CD4-positive, alpha-beta memory T cell (primary cell): ENCODE measurements at regions not wholly inside any gene's neighbourhood (a gene's known extent, or its start where the extent isn't known, plus 50 kb on each side); places are given as distances from the start of the nearest gene placed in this dataset.
"Not testable (repeated sequence)": the region's sequence is repeated elsewhere in the genome, so short reads cannot be mapped to it uniquely, and the experiment has no call there.

ENCODE experiments used
- CTCF ChIA-PET: fragments of 350-600 bp; sonication (Branson Sonifier 250); formaldehyde crosslinking; loops from one replicate; lab custom pipeline; 2021; ENCODE audit warnings: inconsistent platforms; ENCODE audit not compliant: partially characterized antibody; lab: Charles Lee
- POLR2A ChIA-PET: fragments of 350-600 bp; sonication (Branson Sonifier 250); formaldehyde crosslinking; loops from one replicate; lab custom pipeline; 2021; ENCODE audit not compliant: partially characterized antibody; lab: Charles Lee
- DNase-seq, 5 donors: peaks; one replicate each; pipeline versions ENCODE4 v3.0.0 to v3.0.0-alpha.2; 2020 to 2022; ENCODE audit warnings: mixed read lengths in 1 of 5
- H3K27ac ChIP-seq: one replicate; pipeline ENCODE4 v1.7.0; 2013; ENCODE audit warnings: low read depth, low read length
- H3K27me3 ChIP-seq: 2 replicates; pipeline ENCODE4 v1.7.0; 2013; ENCODE audit warnings: mild to moderate bottlenecking, low read length, moderate library complexity; ENCODE audit not compliant: insufficient read depth
- H3K36me3 ChIP-seq: 2 replicates; pipeline ENCODE4 v1.7.0; 2013; ENCODE audit warnings: mild to moderate bottlenecking, low read length, moderate library complexity; ENCODE audit not compliant: insufficient read depth
- H3K4me1 ChIP-seq: 2 replicates; pipeline ENCODE4 v1.7.0; 2013; ENCODE audit warnings: mild to moderate bottlenecking, low read length, moderate library complexity; ENCODE audit not compliant: insufficient read depth
- H3K4me3 ChIP-seq, 2 donors: one replicate each; pipeline ENCODE4 v1.7.0; 2013; ENCODE audit warnings: low read length in 2 of 2, mild to moderate bottlenecking in 1 of 2
- H3K9me3 ChIP-seq, 2 donors: one replicate each; pipeline ENCODE4 v1.7.0; 2013; ENCODE audit warnings: low read length in 2 of 2, control low read depth in 1 of 2; ENCODE audit not compliant: control insufficient read depth in 1 of 2
- H3K27ac Mint-ChIP-seq, 7 donors: one replicate each; pipeline ENCODE4 v1.8.0; 2020 to 2021; ENCODE audit warnings: mixed read lengths in 7 of 7, mild to moderate bottlenecking in 6 of 7, inconsistent platforms in 3 of 7, moderate library complexity in 3 of 7
- H3K27me3 Mint-ChIP-seq, 2 donors: one replicate each; pipeline ENCODE4 v1.8.0; 2020 to 2021; ENCODE audit warnings: mixed read lengths in 2 of 2
- H3K36me3 Mint-ChIP-seq, 2 donors: one replicate each; pipeline ENCODE4 v1.8.0; 2020 to 2021; ENCODE audit warnings: mixed read lengths in 2 of 2, inconsistent platforms in 1 of 2, mild to moderate bottlenecking in 1 of 2
- H3K4me1 Mint-ChIP-seq, 4 donors: one replicate each; pipeline ENCODE4 v1.8.0; 2020 to 2021; ENCODE audit warnings: mixed read lengths in 4 of 4, mild to moderate bottlenecking in 1 of 4
- H3K4me3 Mint-ChIP-seq, 8 donors: one replicate each; pipeline ENCODE4 v1.8.0; 2020 to 2021; ENCODE audit warnings: mixed read lengths in 8 of 8, mild to moderate bottlenecking in 7 of 8, moderate library complexity in 6 of 8, inconsistent platforms in 3 of 8
- H3K9me3 Mint-ChIP-seq, 8 donors: one replicate each; pipeline ENCODE4 v1.8.0; 2020 to 2021; ENCODE audit warnings: mixed read lengths in 8 of 8, mild to moderate bottlenecking in 5 of 8, inconsistent platforms in 3 of 8, moderate library complexity in 1 of 8
- intact Hi-C: fragments of 100-400 bp; cut with micrococcal nuclease; formaldehyde crosslinking; loops from one replicate; pipeline ENCODE4 v1.15.1; 2023

GRCh38 chrX:115357326-115358120, 68.0 kb downstream of the LUZP4 start:
- no peak overlapping the region for H3K27ac Mint-ChIP-seq
- H3K9me3 Mint-ChIP-seq: no peaks in the 10 kb centered on the region
- Histone ChIP-seq H3K4me3 (no peak overlapping the region), H3K27ac (no peak overlapping the region), H3K36me3 (no peaks in the 10 kb centered on the region), H3K27me3 (no peaks in the 10 kb centered on the region), H3K9me3 (no peaks in the 10 kb centered on the region), H3K4me1 (no peaks in the 10 kb centered on the region)
- intact Hi-C loops: no loop called here
- ChIA-PET CTCF (no interaction called here), POLR2A (no interaction called here)
- peaks cover 0 to 1% of the 10 kb centered on the region in 2 donors for H3K27me3 Mint-ChIP-seq
- H3K4me1 Mint-ChIP-seq: no peaks in the 10 kb centered on the region
- no peaks in the 10 kb centered on the region for H3K36me3 Mint-ChIP-seq
- no peak for DNase-seq
- H3K4me3 Mint-ChIP-seq: no peak overlapping the region

GRCh38 chrX:115359508-115359907, 70.0 kb downstream of the LUZP4 start:
- H3K4me1 ChIP-seq, H3K4me1 Mint-ChIP-seq, H3K4me3 ChIP-seq, H3K27me3 Mint-ChIP-seq, H3K27ac ChIP-seq, CTCF ChIA-PET, H3K27ac Mint-ChIP-seq, H3K36me3 ChIP-seq, intact Hi-C loops, DNase-seq, H3K4me3 Mint-ChIP-seq, H3K9me3 ChIP-seq, POLR2A ChIA-PET, H3K27me3 ChIP-seq, H3K36me3 Mint-ChIP-seq, H3K9me3 Mint-ChIP-seq: not testable (repeated sequence)

GRCh38 chrX:115360220-115360781, 70.8 kb downstream of the LUZP4 start:
- no peak for DNase-seq
- Histone ChIP-seq H3K9me3 (no peaks in the 10 kb centered on the region), H3K4me1 (no peaks in the 10 kb centered on the region), H3K27me3 (no peaks in the 10 kb centered on the region), H3K27ac (no peak overlapping the region), H3K36me3 (no peaks in the 10 kb centered on the region), H3K4me3 (no peak overlapping the region)
- Mint-ChIP-seq H3K36me3 (no peaks in the 10 kb centered on the region), H3K27me3 (peaks cover 0 to 1% of the 10 kb centered on the region in 2 donors), H3K27ac (no peak overlapping the region), H3K9me3 (peaks cover 0 to 3% (median 0%) of the 10 kb centered on the region in 8 donors), H3K4me1 (no peaks in the 10 kb centered on the region), H3K4me3 (no peak overlapping the region)
- intact Hi-C loops: no loop called here
- ChIA-PET POLR2A (no interaction called here), CTCF (no interaction called here)

GRCh38 chrX:115362334-115363095, 73.0 kb downstream of the LUZP4 start:
- Mint-ChIP-seq H3K27me3 (no peaks in the 10 kb centered on the region), H3K4me1 (no peaks in the 10 kb centered on the region), H3K4me3 (no peak overlapping the region), H3K36me3 (no peaks in the 10 kb centered on the region), H3K27ac (no peak overlapping the region), H3K9me3 (peaks cover 0 to 3% (median 0%) of the 10 kb centered on the region in 8 donors)
- Histone ChIP-seq H3K27ac (no peak overlapping the region), H3K4me3 (no peak overlapping the region), H3K36me3 (no peaks in the 10 kb centered on the region), H3K4me1 (no peaks in the 10 kb centered on the region), H3K9me3 (no peaks in the 10 kb centered on the region), H3K27me3 (no peaks in the 10 kb centered on the region)
- CTCF ChIA-PET: interaction anchor here (0.7 kb wide), 1 partner anchor 1979 kb away, joined by 5 read pairs; no protein-coding TSS in a partner anchor
- POLR2A ChIA-PET: no interaction called here
- DNase-seq: no peak
- intact Hi-C loops: no loop called here

- Histone ChIP-seq H3K36me3 (no peaks in the 10 kb centered on the region), H3K4me3 (no peak overlapping the region), H3K27ac (no peak overlapping the region), H3K9me3 (no peaks in the 10 kb centered on the region), H3K27me3 (no peaks in the 10 kb centered on the region), H3K4me1 (no peaks in the 10 kb centered on the region)
- no peak overlapping the region for H3K4me3 Mint-ChIP-seq
- no peaks in the 10 kb centered on the region for H3K27me3 Mint-ChIP-seq
- no peak overlapping the region for H3K27ac Mint-ChIP-seq
- H3K9me3 Mint-ChIP-seq: peaks cover 0 to 3% (median 0%) of the 10 kb centered on the region in 8 donors
- CTCF ChIA-PET: no interaction called here
- POLR2A ChIA-PET: no interaction called here
- DNase-seq: no peak
- H3K4me1 Mint-ChIP-seq: no peaks in the 10 kb centered on the region
- intact Hi-C loops: no loop called here
- no peaks in the 10 kb centered on the region for H3K36me3 Mint-ChIP-seq
Observed at GRCh38 chrX:115363372-115363771, 73.9 kb downstream of the LUZP4 start.

GRCh38 chrX:115363897-115364296, 74.4 kb downstream of the LUZP4 start:
- H3K4me3 ChIP-seq: no peak overlapping the region
- no peak overlapping the region for H3K27ac ChIP-seq
- DNase-seq: no peak
- peaks cover 0 to 3% (median 0%) of the 10 kb centered on the region in 8 donors for H3K9me3 Mint-ChIP-seq
- H3K27me3 ChIP-seq: no peaks in the 10 kb centered on the region
- POLR2A ChIA-PET: no interaction called here
- no peaks in the 10 kb centered on the region for H3K9me3 ChIP-seq
- H3K4me3 Mint-ChIP-seq: no peak overlapping the region
- CTCF ChIA-PET: no interaction called here
- no peaks in the 10 kb centered on the region for H3K4me1 Mint-ChIP-seq
- intact Hi-C loops: no loop called here
- H3K27ac Mint-ChIP-seq: no peak overlapping the region
- no peaks in the 10 kb centered on the region for H3K4me1 ChIP-seq
- H3K36me3 ChIP-seq: no peaks in the 10 kb centered on the region
- H3K36me3 Mint-ChIP-seq: no peaks in the 10 kb centered on the region
- no peaks in the 10 kb centered on the region for H3K27me3 Mint-ChIP-seq

GRCh38 chrX:115364670-115365069, 75.2 kb downstream of the LUZP4 start:
- H3K27ac ChIP-seq: no peak overlapping the region
- intact Hi-C loops: no loop called here
- no peaks in the 10 kb centered on the region for H3K36me3 ChIP-seq
- ChIA-PET CTCF (no interaction called here), POLR2A (no interaction called here)
- DNase-seq: no peak
- H3K4me1 Mint-ChIP-seq: no peaks in the 10 kb centered on the region
- H3K27me3 Mint-ChIP-seq: no peaks in the 10 kb centered on the region
- H3K9me3 ChIP-seq: no peaks in the 10 kb centered on the region
- H3K36me3 Mint-ChIP-seq: no peaks in the 10 kb centered on the region
- H3K4me1 ChIP-seq: no peaks in the 10 kb centered on the region
- H3K4me3 Mint-ChIP-seq: no peak overlapping the region
- H3K27me3 ChIP-seq: no peaks in the 10 kb centered on the region
- H3K4me3 ChIP-seq: no peak overlapping the region
- H3K9me3 Mint-ChIP-seq: peaks cover 0 to 3% (median 0%) of the 10 kb centered on the region in 8 donors
- H3K27ac Mint-ChIP-seq: no peak overlapping the region
